Activated CD8-positive, alpha-beta T cell treated with anti-CD3 and anti-CD28 coated beads for 36 hours (primary cell): ENCODE measurements at regions not wholly inside any gene's neighbourhood (a gene's known extent, or its start where the extent isn't known, plus 50 kb on each side); places are given as distances from the start of the nearest gene placed in this dataset.

Experiments
- ATAC-seq: fragments of 200-7000 bp; cut with Tn5 transposase; one replicate; pipeline ENCODE4 v1.10.0; 2021; ENCODE audit warnings: mild to moderate bottlenecking, moderate library complexity
- CTCF ChIA-PET: fragments of 350-600 bp; sonication (Branson Sonifier 250); formaldehyde crosslinking; loops from one replicate; lab custom pipeline; 2021; ENCODE audit warnings: antibody characterized with exemption; lab: Charles Lee
- POLR2A ChIA-PET: fragments of 350-600 bp; sonication (Branson Sonifier 250); formaldehyde crosslinking; loops from one replicate; lab custom pipeline; 2021; ENCODE audit warnings: antibody characterized with exemption; lab: Charles Lee
- DNase-seq: peaks from one replicate; pipeline ENCODE4 v3.0.0-alpha.2; 2020
- H3K27ac Mint-ChIP-seq: one replicate; pipeline ENCODE4 v1.8.0; 2021; ENCODE audit warnings: mild to moderate bottlenecking, mixed read lengths
- H3K27me3 Mint-ChIP-seq: one replicate; pipeline ENCODE4 v1.8.0; 2021; ENCODE audit warnings: mixed read lengths
- H3K36me3 Mint-ChIP-seq: one replicate; pipeline ENCODE4 v1.8.0; 2021; ENCODE audit warnings: low read depth, mixed read lengths
- H3K4me1 Mint-ChIP-seq: one replicate; pipeline ENCODE4 v1.8.0; 2021; ENCODE audit warnings: low read depth, mixed read lengths
- H3K4me3 Mint-ChIP-seq: one replicate; pipeline ENCODE4 v1.8.0; 2021; ENCODE audit warnings: mild to moderate bottlenecking, moderate library complexity, mixed read lengths
- H3K9me3 Mint-ChIP-seq: one replicate; pipeline ENCODE4 v1.8.0; 2021; ENCODE audit warnings: mixed read lengths
- intact Hi-C: fragments of 100-400 bp; cut with micrococcal nuclease; formaldehyde crosslinking; loops from one replicate; pipeline ENCODE4 v1.10.0; 2022
- TF ChIP-seq, protein P1 (sequence below): fragments of 200-600 bp; IDR thresholded peaks from one replicate; pipeline ENCODE4 v1.8.0; 2022; ENCODE audit warnings: antibody characterized with exemption, mild to moderate bottlenecking

GRCh38 chr3:195001261-195001660, 269.7 kb downstream of the XXYLT1 start:
- no peak overlapping the region for H3K27ac Mint-ChIP-seq
- H3K4me3 Mint-ChIP-seq, result no peak overlapping the region
- no peak for ATAC-seq
- H3K27me3 Mint-ChIP-seq, result peaks cover 10% of the 10 kb centered on the region
- intact Hi-C loops, result no loop called here
- ChIA-PET POLR2A (no interaction called here), CTCF (interaction anchor here (1.4 to 1.8 kb wide), 3 partner anchors 39 to 314 kb away, joined by 3 to 4 read pairs (median 4); no protein-coding TSS in a partner anchor)
- DNase-seq, result no peak
- TF ChIP-seq, protein P1, sequence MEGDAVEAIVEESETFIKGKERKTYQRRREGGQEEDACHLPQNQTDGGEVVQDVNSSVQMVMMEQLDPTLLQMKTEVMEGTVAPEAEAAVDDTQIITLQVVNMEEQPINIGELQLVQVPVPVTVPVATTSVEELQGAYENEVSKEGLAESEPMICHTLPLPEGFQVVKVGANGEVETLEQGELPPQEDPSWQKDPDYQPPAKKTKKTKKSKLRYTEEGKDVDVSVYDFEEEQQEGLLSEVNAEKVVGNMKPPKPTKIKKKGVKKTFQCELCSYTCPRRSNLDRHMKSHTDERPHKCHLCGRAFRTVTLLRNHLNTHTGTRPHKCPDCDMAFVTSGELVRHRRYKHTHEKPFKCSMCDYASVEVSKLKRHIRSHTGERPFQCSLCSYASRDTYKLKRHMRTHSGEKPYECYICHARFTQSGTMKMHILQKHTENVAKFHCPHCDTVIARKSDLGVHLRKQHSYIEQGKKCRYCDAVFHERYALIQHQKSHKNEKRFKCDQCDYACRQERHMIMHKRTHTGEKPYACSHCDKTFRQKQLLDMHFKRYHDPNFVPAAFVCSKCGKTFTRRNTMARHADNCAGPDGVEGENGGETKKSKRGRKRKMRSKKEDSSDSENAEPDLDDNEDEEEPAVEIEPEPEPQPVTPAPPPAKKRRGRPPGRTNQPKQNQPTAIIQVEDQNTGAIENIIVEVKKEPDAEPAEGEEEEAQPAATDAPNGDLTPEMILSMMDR, result no peak
- no peaks in the 10 kb centered on the region for H3K9me3 Mint-ChIP-seq
- peaks cover 2% of the 10 kb centered on the region for H3K4me1 Mint-ChIP-seq
- no peaks in the 10 kb centered on the region for H3K36me3 Mint-ChIP-seq

GRCh38 chr3:195001961-195002861, 268.7 kb downstream of the XXYLT1 start:
- Mint-ChIP-seq H3K4me1 (peaks cover 2% of the 10 kb centered on the region), H3K36me3 (no peaks in the 10 kb centered on the region), H3K9me3 (no peaks in the 10 kb centered on the region), H3K27me3 (peaks cover 10% of the 10 kb centered on the region), H3K27ac (no peak overlapping the region), H3K4me3 (no peak overlapping the region)
- ATAC-seq (peak; percentile 65), DNase-seq (peak; percentile 40)
- ChIA-PET POLR2A (no interaction called here), CTCF (interaction anchor here (0.8 to 2.3 kb wide), 8 partner anchors 10 to 319 kb away, joined by 3 to 8 read pairs (median 4); no protein-coding TSS in a partner anchor)
- intact Hi-C loops, result no loop called here
- TF ChIP-seq, protein P1, result peak; percentile 34

GRCh38 chr3:195003006-195003892, 267.7 kb downstream of the XXYLT1 start:
- Mint-ChIP-seq H3K27me3 (peaks cover 10% of the 10 kb centered on the region), H3K4me1 (peaks cover 2% of the 10 kb centered on the region), H3K4me3 (no peak overlapping the region), H3K9me3 (no peaks in the 10 kb centered on the region), H3K36me3 (no peaks in the 10 kb centered on the region), H3K27ac (no peak overlapping the region)
- TF ChIP-seq, protein P1, result no peak
- ChIA-PET CTCF (interaction anchor here (0.9 to 2.3 kb wide), 6 partner anchors 11 to 257 kb away, joined by 3 to 8 read pairs (median 4); no protein-coding TSS in a partner anchor), POLR2A (interaction anchor here (0.6 kb wide), 1 partner anchor 11 kb away, joined by 3 read pairs; no protein-coding TSS in a partner anchor)
- ATAC-seq, result no peak
- intact Hi-C loops, result no loop called here
- DNase-seq, result no peak

DNA sequence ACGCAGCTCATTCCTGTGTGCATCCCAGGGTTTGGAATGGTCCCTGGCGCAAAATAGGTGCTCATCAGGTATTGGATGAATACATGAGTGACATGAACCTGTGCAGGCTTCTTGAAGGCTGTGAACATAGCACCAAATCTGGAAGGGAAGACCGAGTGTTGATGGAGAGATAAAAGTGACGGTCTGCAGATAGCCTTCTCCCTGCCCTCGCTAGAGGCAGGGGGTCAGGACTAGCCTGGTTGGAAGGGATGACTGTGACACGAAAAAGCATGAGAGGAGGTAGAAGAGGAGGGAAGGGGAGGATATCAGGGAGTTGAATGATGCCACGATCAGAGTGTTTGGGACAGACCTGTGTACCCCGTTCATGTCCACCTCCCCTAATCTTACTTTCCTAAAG, 267.1 kb downstream of the XXYLT1 start:
- H3K27ac Mint-ChIP-seq, result no peak overlapping the region
- intact Hi-C loops, result no loop called here
- H3K36me3 Mint-ChIP-seq, result no peaks in the 10 kb centered on the region
- ChIA-PET CTCF (interaction anchor here (2.3 kb wide), 1 partner anchor 257 kb away, joined by 8 read pairs; no protein-coding TSS in a partner anchor), POLR2A (interaction anchor here (0.6 kb wide), 1 partner anchor 10 kb away, joined by 3 read pairs; no protein-coding TSS in a partner anchor)
- peaks cover 2% of the 10 kb centered on the region for H3K4me1 Mint-ChIP-seq
- TF ChIP-seq, protein P1, result no peak
- ATAC-seq (no peak), DNase-seq (no peak)
- peaks cover 11% of the 10 kb centered on the region for H3K27me3 Mint-ChIP-seq
- H3K9me3 Mint-ChIP-seq, result no peaks in the 10 kb centered on the region
- no peak overlapping the region for H3K4me3 Mint-ChIP-seq
